B cell (primary cell): ENCODE measurements at regions not wholly inside any gene's neighbourhood (a gene's known extent, or its start where the extent isn't known, plus 50 kb on each side); places are given as distances from the start of the nearest gene placed in this dataset.

Source experiments
- CTCF ChIP-seq: fragments of 200-600 bp; IDR thresholded peaks from one replicate; pipeline ENCODE4 v1.8.0; 2022; ENCODE audit warnings: antibody characterized with exemption, mild to moderate bottlenecking
- EZH2 ChIP-seq: IDR thresholded peaks from 2 replicates; pipeline ENCODE4 v1.6.1; 2012; ENCODE audit warnings: borderline replicate concordance, low read depth, mild to moderate bottlenecking, moderate library complexity, low read length; ENCODE audit not compliant: insufficient read depth, poor library complexity, severe bottlenecking

DNA sequence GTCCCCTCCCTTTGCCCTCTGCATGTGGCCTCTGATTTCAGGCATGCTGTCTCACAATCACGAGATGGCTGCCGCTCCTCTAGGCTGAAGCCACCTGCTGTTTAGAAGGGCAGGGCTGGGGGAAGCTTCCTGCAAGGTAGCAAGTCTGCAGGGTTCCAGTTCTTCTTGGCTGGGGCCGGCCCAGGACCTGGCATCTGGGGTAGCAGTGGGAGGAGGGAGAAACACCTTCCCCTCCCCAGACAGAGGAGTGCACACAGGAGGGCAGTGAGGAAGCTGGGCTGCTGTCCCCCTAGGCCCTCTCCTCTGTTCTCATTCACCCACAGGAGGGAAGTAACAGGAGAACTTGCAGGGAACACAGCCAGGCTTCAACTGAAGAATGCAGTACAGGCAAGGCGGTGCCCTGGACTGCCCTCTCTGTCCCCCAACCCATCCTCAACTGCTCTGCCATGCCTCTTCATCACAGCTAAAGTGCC is 345.9 kb upstream of the HS6ST1 start:
- TF ChIP-seq CTCF (no peak), EZH2 (no peak)
